SK-N-SH (cell line): ENCODE measurements at regions not wholly inside any gene's neighbourhood (a gene's known extent, or its start where the extent isn't known, plus 50 kb on each side); places are given as distances from the start of the nearest gene placed in this dataset.
A peak's percentile ranks its signal among the peaks of the same experiment; 100 is the strongest.

Source experiments
- CTCF ChIA-PET: fragments of 300-600, 350-600 bp; formaldehyde crosslinking; extraction: SDS; loops from one replicate; lab custom pipeline; 2021; lab: Yijun Ruan, JAX
- POLR2A ChIA-PET: fragments of 350-600 bp; sonication (Branson Sonifier 250); formaldehyde crosslinking; extraction: SDS; loops from one replicate; lab custom pipeline; 2020; ENCODE audit warnings: antibody characterized with exemption, inconsistent platforms; lab: Yijun Ruan, JAX
- DNase-seq: peaks from one replicate; pipeline ENCODE4 v3.0.0; 2012
- H2AFZ ChIP-seq: fragments of 200-600 bp; sonication (generic); 2 replicates; pipeline ENCODE4 v1.8.1; 2016; ENCODE audit warnings: antibody characterized with exemption, mild to moderate bottlenecking, low read depth
- H3F3A ChIP-seq: fragments of 200-600 bp; sonication (generic); replicated peaks from 2 replicates; pipeline ENCODE3; 2016; ENCODE audit warnings: antibody characterized with exemption, mild to moderate bottlenecking; ENCODE audit not compliant: insufficient read depth
- H3K27ac ChIP-seq, 2 experiments: fragments of 200-500 bp in 1 of 2; fragments of 200-600 bp in 1 of 2; sonication (Bioruptor generic) in 1 of 2; sonication (generic), shearing (Covaris generic) in 1 of 2; 2 replicates each; pipeline versions ENCODE4 v1.5.1 to v1.6.1; 2014 to 2016; ENCODE audit warnings: low read depth in 2 of 2, inconsistent platforms in 1 of 2, low read length in 1 of 2, mild to moderate bottlenecking in 1 of 2, mixed read lengths in 1 of 2
- H3K27me3 ChIP-seq: fragments of 200-600 bp; sonication (generic), shearing (Covaris generic); 2 replicates; pipeline ENCODE4 v1.6.1; 2016; ENCODE audit warnings: mixed run types; ENCODE audit not compliant: insufficient read depth
- H3K36me3 ChIP-seq, 2 experiments: fragments of 200-500 bp in 1 of 2; fragments of 200-600 bp in 1 of 2; sonication (Bioruptor generic) in 1 of 2; sonication (generic) in 1 of 2; replicated peaks in 1 of 2; 2 replicates each; pipeline versions ENCODE3 to v1.5.1; 2014 to 2016; ENCODE audit warnings: low read length in 1 of 2, mild to moderate bottlenecking in 1 of 2; ENCODE audit not compliant: insufficient read depth in 2 of 2, control insufficient read depth in 1 of 2
- H3K4me1 ChIP-seq, 2 experiments: fragments of 200-500 bp in 1 of 2; fragments of 200-600 bp in 1 of 2; sonication (Bioruptor generic) in 1 of 2; sonication (generic), shearing (Covaris generic) in 1 of 2; 2 replicates each; pipeline versions ENCODE4 v1.5.1 to v1.6.1; 2014 to 2016; ENCODE audit warnings: low read depth in 1 of 2, low read length in 1 of 2, mixed run types in 1 of 2; ENCODE audit not compliant: insufficient read depth in 2 of 2, control insufficient read depth in 1 of 2
- H3K4me2 ChIP-seq: fragments of 200-600 bp; sonication (generic), shearing (Covaris generic); 2 replicates; pipeline ENCODE4 v1.6.1; 2017; ENCODE audit warnings: mixed run types
- H3K4me3 ChIP-seq, 2 experiments: fragments of 200-500 bp in 1 of 2; fragments of 200-600 bp in 1 of 2; sonication (Bioruptor generic) in 1 of 2; sonication (generic), shearing (Covaris generic) in 1 of 2; 2 replicates each; pipeline versions ENCODE4 v1.5.1 to v1.8.1; 2014 to 2016; ENCODE audit warnings: low read depth in 2 of 2, inconsistent platforms in 1 of 2, low read length in 1 of 2, mild to moderate bottlenecking in 1 of 2, mixed read lengths in 1 of 2, moderate library complexity in 1 of 2
- H3K79me2 ChIP-seq: fragments of 200-600 bp; sonication (generic); 2 replicates; pipeline ENCODE4 v1.8.1; 2017; ENCODE audit warnings: mild to moderate bottlenecking; ENCODE audit not compliant: insufficient read depth
- H3K9ac ChIP-seq: fragments of 200-600 bp; sonication (generic); 2 replicates; pipeline ENCODE4 v1.6.1; 2017; ENCODE audit warnings: mixed run types
- H3K9me2 ChIP-seq: fragments of 200-600 bp; sonication (generic); 2 replicates; pipeline ENCODE4 v1.6.1; 2017; ENCODE audit warnings: mixed run types
- H3K9me3 ChIP-seq: fragments of 200-600 bp; sonication (generic); 2 replicates; pipeline ENCODE4 v1.6.1; 2017; ENCODE audit warnings: mixed run types, mild to moderate bottlenecking, moderate library complexity
- H4K20me1 ChIP-seq: fragments of 200-600 bp; sonication (generic); 2 replicates; pipeline ENCODE4 v1.6.1; 2017; ENCODE audit warnings: mild to moderate bottlenecking, mixed run types; ENCODE audit not compliant: insufficient read depth
- CTCF ChIP-seq: fragments of 200-600 bp; sonication (generic); IDR thresholded peaks from 2 replicates; pipeline ENCODE4 v1.6.1; 2017; ENCODE audit warnings: antibody characterized with exemption, mild to moderate bottlenecking, moderate library complexity
- EP300 ChIP-seq, 2 experiments: IDR thresholded peaks; 2 replicates each; pipeline versions ENCODE4 v1.4.0 to v1.6.1; 2012; ENCODE audit warnings: borderline replicate concordance in 1 of 2, low read depth in 1 of 2, low read length in 1 of 2
- GATA2 ChIP-seq: sonication (generic); formaldehyde crosslinking; IDR thresholded peaks from 2 replicates; pipeline ENCODE4 v1.5.0; 2020; ENCODE audit warnings: mild to moderate bottlenecking, missing genetic modification reagents
- JUND ChIP-seq: IDR thresholded peaks from 2 replicates; pipeline ENCODE4 v1.4.0; 2012
- PBX3 ChIP-seq: IDR thresholded peaks from 2 replicates; pipeline ENCODE4; 2012
- TCF12 ChIP-seq: IDR thresholded peaks from 2 replicates; pipeline ENCODE4 v1.4.0; 2012
- WGBS: methylation state at CpG from one replicate; pipeline ENCODE4 v1.1.6; 2017; ENCODE audit warnings: low lambda C conversion rate; 5-methylcytosine and 5-hydroxymethylcytosine counted together

GRCh38 chr3:109784852-109785631, 447.7 kb upstream of the DPPA4 start:
- Histone ChIP-seq H3K4me1 (peaks cover 0 to 7% of the 10 kb centered on the region in 2 experiments; a peak in 3 of 4 replicates), H3K4me2 (no peak overlapping the region), H3K27me3 (no peaks in the 10 kb centered on the region), H3K9ac (no peak overlapping the region), H3K9me2 (no peaks in the 10 kb centered on the region), H3K79me2 (no peaks in the 10 kb centered on the region), H3K27ac (peak overlapping the region in 1 of 2 experiments; percentile 78; a peak in 2 of 4 replicates), H3K36me3 (no peaks in the 10 kb centered on the region), H3F3A (no peaks in the 10 kb centered on the region), H4K20me1 (no peaks in the 10 kb centered on the region), H3K4me3 (no peak overlapping the region), H2AFZ (no peak overlapping the region), H3K9me3 (no peaks in the 10 kb centered on the region)
- 48% methylated on average over 6 of the region's 6 CpGs for WGBS
- ChIA-PET CTCF (no interaction called here), POLR2A (no interaction called here)
- DNase-seq: no peak
- peak in 1 of 2 experiments; percentile 80; a peak in 2 of 4 replicates for TF ChIP-seq EP300 (IDR thresholded peaks at IDR 0.05; ENCODE audit: borderline replicate concordance in 1 of 2, low read depth in 1 of 2, low read length in 1 of 2)
- TF ChIP-seq GATA2 (CRISPR knock-in tag): peak; percentile 39
- no peak for TF ChIP-seq CTCF
- 0 out of 2 replicates have a peak, but pooled peaks have one; percentile 14 for TF ChIP-seq PBX3
- peak; percentile 22; the same call in 1 of the 2 replicates for TF ChIP-seq TCF12

- H3K4me1 ChIP-seq: no peaks in the 10 kb centered on the region; a peak in 1 of 4 replicates
- H3K27ac ChIP-seq: no peak overlapping the region
- no peak overlapping the region for H2AFZ ChIP-seq
- ChIA-PET POLR2A (no interaction called here), CTCF (interaction anchor here (1.0 to 1.4 kb wide), 4 partner anchors 9 to 271 kb away, joined by 3 to 8 read pairs (median 4); no protein-coding TSS in a partner anchor)
- H3K27me3 ChIP-seq: no peaks in the 10 kb centered on the region
- peak; percentile 10 for DNase-seq
- no peaks in the 10 kb centered on the region for H3K79me2 ChIP-seq
- H3K9me2 ChIP-seq: no peaks in the 10 kb centered on the region
- no peak overlapping the region for H3K9ac ChIP-seq
- no peak overlapping the region for H3K4me3 ChIP-seq
- H3F3A ChIP-seq: peaks cover 7% of the 10 kb centered on the region
- no peak overlapping the region for H3K4me2 ChIP-seq
- no peaks in the 10 kb centered on the region for H3K36me3 ChIP-seq
- no peaks in the 10 kb centered on the region for H4K20me1 ChIP-seq
- TF ChIP-seq JUND: no peak
- TF ChIP-seq CTCF: peak; percentile 52; the same call in 1 of the 2 replicates
- 89% methylated on average over 6 of the region's 6 CpGs for WGBS
- no peaks in the 10 kb centered on the region for H3K9me3 ChIP-seq
These were observed 465.9 kb upstream of the DPPA4 start for GRCh38 chr3:109803274-109803673.
